Neuronal stem cell (in vitro differentiated cells): ENCODE measurements at regions not wholly inside any gene's neighbourhood (a gene's known extent, or its start where the extent isn't known, plus 50 kb on each side); places are given as distances from the start of the nearest gene placed in this dataset.

Experiments used
- DNase-seq: peaks from one replicate; pipeline ENCODE4 v3.0.0-alpha.2; 2013; ENCODE audit warnings: low spot score
- H2AFZ ChIP-seq: one replicate; pipeline ENCODE4 v1.6.1; 2013; ENCODE audit warnings: mild to moderate bottlenecking, low read length, inconsistent platforms
- H2AK5ac ChIP-seq: 2 replicates; pipeline ENCODE4 v1.6.1; 2013; ENCODE audit warnings: low read depth, mild to moderate bottlenecking, inconsistent platforms, low read length, moderate library complexity, mixed read lengths
- H2BK120ac ChIP-seq: 2 replicates; pipeline ENCODE4 v1.6.1; 2013; ENCODE audit warnings: low read depth, mild to moderate bottlenecking, inconsistent platforms, low read length, moderate library complexity, mixed read lengths
- H2BK12ac ChIP-seq: one replicate; pipeline ENCODE4 v1.6.1; 2013; ENCODE audit warnings: low read length, inconsistent platforms
- H2BK15ac ChIP-seq: 2 replicates; pipeline ENCODE4 v1.6.1; 2013; ENCODE audit warnings: mild to moderate bottlenecking, low read length, inconsistent platforms, mixed read lengths
- H2BK5ac ChIP-seq: one replicate; pipeline ENCODE4 v1.6.1; 2013; ENCODE audit warnings: inconsistent platforms, mild to moderate bottlenecking, low read length, moderate library complexity
- H3K14ac ChIP-seq: one replicate; pipeline ENCODE4 v1.6.1; 2013; ENCODE audit warnings: low read length, inconsistent platforms
- H3K18ac ChIP-seq: 2 replicates; pipeline ENCODE4 v1.6.1; 2013; ENCODE audit warnings: low read length, inconsistent platforms
- H3K23ac ChIP-seq: 2 replicates; pipeline ENCODE4 v1.6.1; 2013; ENCODE audit warnings: low read depth, mild to moderate bottlenecking, mixed read lengths, low read length, inconsistent platforms; ENCODE audit not compliant: poor library complexity
- H3K27ac ChIP-seq: replicated peaks from 3 replicates; pipeline ENCODE4 v1.5.1; 2013; ENCODE audit warnings: low read length, inconsistent platforms
- H3K27me3 ChIP-seq, 3 experiments: 2 replicates each; pipeline ENCODE4 v1.6.1; 2013; ENCODE audit warnings: low read length in 3 of 3, mild to moderate bottlenecking in 2 of 3, inconsistent platforms in 1 of 3, low read depth in 1 of 3, mixed read lengths in 1 of 3, moderate library complexity in 1 of 3; ENCODE audit not compliant: control insufficient read depth in 3 of 3, insufficient read depth in 3 of 3
- H3K36me3 ChIP-seq, 2 donors: replicated peaks in 1 of 2; 2 replicates each; pipeline ENCODE4 v1.6.1; 2013; ENCODE audit warnings: low read length in 2 of 2; ENCODE audit not compliant: control insufficient read depth in 2 of 2, insufficient read depth in 2 of 2
- H3K4ac ChIP-seq: 2 replicates; pipeline ENCODE4 v1.6.1; 2013; ENCODE audit warnings: inconsistent platforms, mild to moderate bottlenecking, low read length, moderate library complexity
- H3K4me1 ChIP-seq, 2 donors: 1 replicate in 1 of 2; 2 replicates in 1 of 2; pipeline ENCODE4 v1.6.1; 2013; ENCODE audit warnings: low read length in 2 of 2, low read depth in 1 of 2; ENCODE audit not compliant: control insufficient read depth in 2 of 2, insufficient read depth in 1 of 2
- H3K4me2 ChIP-seq: one replicate; pipeline ENCODE4 v1.6.1; 2013; ENCODE audit warnings: mild to moderate bottlenecking, low read length, inconsistent platforms; ENCODE audit not compliant: insufficient read depth, poor library complexity, severe bottlenecking
- H3K4me3 ChIP-seq, 2 donors: 2 replicates each; pipeline ENCODE4 v1.5.1; 2013; ENCODE audit warnings: low read length in 2 of 2, mild to moderate bottlenecking in 2 of 2, inconsistent platforms in 1 of 2, moderate library complexity in 1 of 2
- H3K79me1 ChIP-seq: one replicate; pipeline ENCODE4 v1.6.1; 2013; ENCODE audit warnings: low read depth, mild to moderate bottlenecking, inconsistent platforms, low read length, moderate library complexity
- H3K9ac ChIP-seq: one replicate; pipeline ENCODE4 v1.6.1; 2013; ENCODE audit warnings: mild to moderate bottlenecking, low read depth, low read length, inconsistent platforms; ENCODE audit not compliant: poor library complexity
- H3K9me3 ChIP-seq, 2 donors: replicated peaks in 1 of 2; 2 replicates each; pipeline versions ENCODE3 to v1.6.1; 2013; ENCODE audit warnings: low read length in 2 of 2, mild to moderate bottlenecking in 2 of 2, inconsistent platforms in 1 of 2, low read depth in 1 of 2, mixed read lengths in 1 of 2, moderate library complexity in 1 of 2; ENCODE audit not compliant: control insufficient read depth in 2 of 2, insufficient read depth in 1 of 2
- H4K8ac ChIP-seq: one replicate; pipeline ENCODE4 v1.6.1; 2013; ENCODE audit warnings: low read depth, mild to moderate bottlenecking, inconsistent platforms, low read length, moderate library complexity
- H4K91ac ChIP-seq: one replicate; pipeline ENCODE4 v1.6.1; 2013; ENCODE audit warnings: low read length, low read depth, mild to moderate bottlenecking, inconsistent platforms; ENCODE audit not compliant: poor library complexity
- WGBS, 2 donors: extraction: QIAGEN DNeasy Blood & Tissue Kit; methylation state at CpG; one replicate each; pipeline ENCODE4 v1.1.7; 2013; ENCODE audit warnings: missing lambda C conversion rate in 2 of 2, mixed read lengths in 1 of 2; ENCODE audit not compliant: insufficient read length in 2 of 2, insufficient replicate concordance in 1 of 2; ENCODE audit errors: extremely low coverage in 2 of 2; 5-methylcytosine and 5-hydroxymethylcytosine counted together

DNA sequence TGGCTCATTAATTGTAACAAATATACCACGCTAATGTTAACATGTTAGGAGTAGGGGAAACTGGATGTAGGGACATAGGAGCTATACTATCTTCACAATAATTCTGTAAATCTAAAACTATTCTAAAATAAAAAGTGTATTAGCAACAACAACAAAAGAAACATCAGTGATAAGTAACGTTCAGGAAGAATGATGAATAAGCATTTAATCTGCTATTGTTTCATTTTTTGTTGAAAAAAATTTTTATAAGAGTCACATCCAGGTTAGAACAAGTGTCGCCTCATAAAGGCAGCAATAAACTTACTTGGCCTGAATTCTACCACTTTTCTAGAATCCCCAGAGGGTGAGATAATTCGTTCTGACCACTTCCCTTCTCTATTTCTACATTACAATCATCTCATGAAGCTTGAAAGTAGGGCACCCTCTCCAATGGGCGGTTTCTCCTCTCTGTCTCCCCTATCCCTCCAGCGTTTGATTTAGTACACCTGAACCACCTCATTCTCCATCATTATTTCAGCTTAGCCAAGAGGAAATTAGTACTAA lies 253.1 kb upstream of the IPO5 start:
- Histone ChIP-seq H2AK5ac (no peak overlapping the region), H3K36me3 (no peaks in the 10 kb centered on the region), H3K14ac (no peak overlapping the region), H3K27me3 (no peaks in the 10 kb centered on the region), H2BK15ac (no peak overlapping the region), H2BK5ac (no peak overlapping the region), H2AFZ (no peak overlapping the region), H4K8ac (no peak overlapping the region), H4K91ac (no peak overlapping the region), H3K27ac (no peak overlapping the region), H3K18ac (no peak overlapping the region), H3K4me3 (no peak overlapping the region), H3K23ac (no peak overlapping the region), H2BK120ac (no peak overlapping the region), H3K79me1 (no peaks in the 10 kb centered on the region), H3K4me2 (no peak overlapping the region), H2BK12ac (no peak overlapping the region), H3K9me3 (no peaks in the 10 kb centered on the region), H3K4me1 (no peaks in the 10 kb centered on the region), H3K9ac (no peak overlapping the region), H3K4ac (no peak overlapping the region)
- no CpG with 5 or more reads among the region's 6 CpGs for WGBS, 2 donors
- DNase-seq = no peak

DNA sequence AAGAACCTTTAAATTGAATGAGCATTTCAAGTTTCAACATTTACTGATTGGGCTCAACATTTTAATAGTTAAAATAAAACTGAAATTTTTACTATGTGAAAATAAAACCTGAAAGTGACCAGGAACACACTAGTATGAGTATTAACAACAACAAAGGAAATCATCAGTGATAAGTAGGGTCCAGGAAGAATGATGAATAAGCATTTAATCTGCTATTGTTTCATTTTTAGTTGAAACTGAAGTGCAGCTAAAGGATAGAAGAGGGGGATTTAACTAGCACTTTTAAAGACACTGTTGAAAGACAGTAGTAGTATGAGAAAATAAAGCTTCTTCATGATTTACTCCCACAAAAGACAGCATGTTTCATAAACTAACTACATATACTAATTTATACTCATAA lies 250.9 kb upstream of the IPO5 start:
- no peak overlapping the region for H3K23ac ChIP-seq

DNA sequence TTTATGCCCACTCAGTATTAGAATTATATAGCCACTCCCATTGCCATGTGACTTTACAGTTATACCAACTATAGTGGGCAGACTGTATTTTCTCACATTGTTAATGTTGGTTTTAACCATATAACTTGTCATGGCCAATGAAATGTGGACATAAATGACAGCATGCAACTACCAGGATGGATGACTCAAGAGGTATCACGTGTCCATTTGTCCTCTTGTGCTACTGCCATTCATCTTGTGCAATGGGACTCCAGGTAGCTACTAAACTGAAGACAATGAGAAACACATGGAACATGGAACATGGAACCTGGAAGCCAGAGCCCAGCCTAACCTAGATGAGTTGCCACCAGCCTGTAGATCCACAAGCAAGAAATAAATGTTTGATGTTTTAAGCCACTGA lies 242.7 kb upstream of the IPO5 start:
- H4K91ac ChIP-seq = no peak overlapping the region
- no peak overlapping the region for H3K4me2 ChIP-seq
- no peaks in the 10 kb centered on the region for H3K4me1 ChIP-seq
- DNase-seq = no peak
- WGBS, 2 donors = no CpG with 5 or more reads among the region's 1 CpG
- H4K8ac ChIP-seq = no peak overlapping the region
- no peak overlapping the region for H3K9ac ChIP-seq
- no peak overlapping the region for H2AFZ ChIP-seq
- no peak overlapping the region for H3K4me3 ChIP-seq
- no peak overlapping the region for H2BK15ac ChIP-seq
- no peaks in the 10 kb centered on the region for H3K36me3 ChIP-seq
- H2BK120ac ChIP-seq = no peak overlapping the region
- H2BK5ac ChIP-seq = no peak overlapping the region
- no peak overlapping the region for H3K27ac ChIP-seq
- no peak overlapping the region for H2BK12ac ChIP-seq
- H2AK5ac ChIP-seq = no peak overlapping the region
- no peaks in the 10 kb centered on the region for H3K27me3 ChIP-seq
- H3K4ac ChIP-seq = no peak overlapping the region
- no peaks in the 10 kb centered on the region for H3K79me1 ChIP-seq
- no peak overlapping the region for H3K14ac ChIP-seq
- no peak overlapping the region for H3K18ac ChIP-seq
- no peaks in the 10 kb centered on the region for H3K9me3 ChIP-seq
- no peak overlapping the region for H3K23ac ChIP-seq

More for the DNA sequence above, 250.9 kb upstream of the IPO5 start:
- Histone ChIP-seq H3K27ac (no peak overlapping the region), H3K4ac (no peak overlapping the region), H3K9me3 (no peaks in the 10 kb centered on the region), H3K4me1 (no peaks in the 10 kb centered on the region), H3K27me3 (no peaks in the 10 kb centered on the region), H3K18ac (no peak overlapping the region), H3K4me3 (no peak overlapping the region), H3K79me1 (no peaks in the 10 kb centered on the region), H3K9ac (no peak overlapping the region), H2BK5ac (no peak overlapping the region), H4K8ac (no peak overlapping the region), H3K14ac (no peak overlapping the region), H2BK12ac (no peak overlapping the region), H4K91ac (no peak overlapping the region), H3K36me3 (no peaks in the 10 kb centered on the region), H2BK120ac (no peak overlapping the region), H3K4me2 (no peak overlapping the region), H2BK15ac (no peak overlapping the region), H2AFZ (no peak overlapping the region), H2AK5ac (no peak overlapping the region)
- no peak for DNase-seq

DNA sequence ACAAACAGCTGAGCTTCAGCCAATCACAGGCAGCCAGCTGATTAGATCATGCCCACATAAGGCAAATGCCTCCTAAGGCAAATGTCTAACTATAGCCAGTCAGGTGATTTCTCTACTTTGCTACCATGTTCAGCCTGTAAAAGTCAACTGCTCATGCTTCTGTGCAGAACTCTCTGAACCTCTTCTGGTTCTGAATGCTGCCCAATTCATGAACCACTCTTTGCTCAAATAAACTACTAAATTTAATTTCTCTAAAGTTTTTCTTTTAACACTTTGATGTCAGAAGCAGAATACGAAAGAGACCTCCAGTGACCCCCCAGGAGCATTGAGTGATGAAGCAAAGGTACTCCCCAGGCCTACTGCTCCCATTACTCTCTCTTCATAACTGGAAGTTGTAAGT lies 240.7 kb upstream of the IPO5 start:
- Histone ChIP-seq H3K4ac (no peak overlapping the region), H2BK120ac (no peak overlapping the region), H3K4me1 (no peaks in the 10 kb centered on the region), H2BK12ac (no peak overlapping the region), H3K14ac (no peak overlapping the region), H3K36me3 (no peaks in the 10 kb centered on the region), H2BK15ac (no peak overlapping the region), H3K4me2 (no peak overlapping the region), H4K91ac (no peak overlapping the region), H4K8ac (no peak overlapping the region), H3K27me3 (no peaks in the 10 kb centered on the region), H3K79me1 (no peaks in the 10 kb centered on the region), H3K27ac (no peak overlapping the region), H3K23ac (no peak overlapping the region), H3K4me3 (no peak overlapping the region), H3K18ac (no peak overlapping the region), H2BK5ac (no peak overlapping the region), H2AFZ (no peak overlapping the region), H2AK5ac (no peak overlapping the region), H3K9me3 (no peaks in the 10 kb centered on the region), H3K9ac (no peak overlapping the region)
- no CpG with 5 or more reads among the region's 1 CpG for WGBS, 2 donors
- no peak for DNase-seq
